IMR-90 (cell line): ENCODE measurements at regions not wholly inside any gene's neighbourhood (a gene's known extent, or its start where the extent isn't known, plus 50 kb on each side); places are given as distances from the start of the nearest gene placed in this dataset.
A peak's percentile ranks its signal among the peaks of the same experiment; 100 is the strongest.

Source experiments
- ATAC-seq: fragments of 200-7000 bp; cut with Tn5 transposase; 2 replicates; pipeline ENCODE4 v1.9.1; 2020; ENCODE audit warnings: low read depth, mild to moderate bottlenecking, moderate library complexity
- BruUV-seq: library from RNA; stranded (reverse); fragments of 400-500 nt; replicated peaks from 2 replicates; lab custom pipeline; 2021; lab: Mats Ljungman, UMichigan
- CTCF ChIA-PET: fragments of 300-600 bp; formaldehyde crosslinking; extraction: SDS; loops from one replicate; lab custom pipeline; 2021; ENCODE audit warnings: antibody characterized with exemption; lab: Yijun Ruan, JAX
- POLR2A ChIA-PET: fragments of 300-600 bp; sonication (Branson Sonifier 250); formaldehyde crosslinking; loops from one replicate; lab custom pipeline; 2022; ENCODE audit warnings: antibody characterized with exemption; ENCODE audit not compliant: unreplicated experiment; lab: Charles Lee
- DNase-seq: peaks from one replicate; pipeline ENCODE4 v3.0.0; 2013
- H2AFZ ChIP-seq: replicated peaks from 2 replicates; pipeline ENCODE3; 2013; ENCODE audit warnings: low read length, mild to moderate bottlenecking; ENCODE audit not compliant: poor library complexity
- H2AK5ac ChIP-seq: 2 replicates; pipeline ENCODE4 v1.6.1; 2013; ENCODE audit warnings: low read depth, low read length, inconsistent platforms
- H2AK9ac ChIP-seq: replicated peaks from 2 replicates; pipeline ENCODE3; 2013; ENCODE audit warnings: mild to moderate bottlenecking, low read depth, low read length, moderate library complexity; ENCODE audit not compliant: poor library complexity
- H2BK120ac ChIP-seq: 2 replicates; pipeline ENCODE4 v1.6.1; 2013; ENCODE audit warnings: low read depth, low read length, inconsistent platforms
- H2BK15ac ChIP-seq: 3 replicates; pipeline ENCODE4 v1.6.1; 2013; ENCODE audit warnings: low read depth, low read length, inconsistent platforms
- H2BK20ac ChIP-seq: 2 replicates; pipeline ENCODE4 v1.6.1; 2013; ENCODE audit warnings: low read depth, mild to moderate bottlenecking, inconsistent platforms, low read length, moderate library complexity
- H2BK5ac ChIP-seq: 2 replicates; pipeline ENCODE4 v1.6.1; 2013; ENCODE audit warnings: mild to moderate bottlenecking, low read depth, low read length, inconsistent platforms; ENCODE audit not compliant: poor library complexity, severe bottlenecking
- H3K14ac ChIP-seq: replicated peaks from 2 replicates; pipeline ENCODE4 v1.6.1; 2013; ENCODE audit warnings: low read depth, low read length, inconsistent platforms
- H3K18ac ChIP-seq: 2 replicates; pipeline ENCODE4 v1.6.1; 2013; ENCODE audit warnings: low read depth, low read length, control low read depth
- H3K23ac ChIP-seq: 2 replicates; pipeline ENCODE4 v1.6.1; 2013; ENCODE audit warnings: low read depth, low read length, inconsistent platforms
- H3K27ac ChIP-seq: 2 replicates; pipeline ENCODE4 v1.5.1; 2013; ENCODE audit warnings: mild to moderate bottlenecking, control low read depth, low read length; ENCODE audit not compliant: insufficient read depth
- H3K27me3 ChIP-seq: 2 replicates; pipeline ENCODE4 v1.6.1; 2013; ENCODE audit warnings: low read length; ENCODE audit not compliant: control insufficient read depth, insufficient read depth
- H3K36me3 ChIP-seq: 2 replicates; pipeline ENCODE4 v1.6.1; 2013; ENCODE audit warnings: low read length, mixed read lengths; ENCODE audit not compliant: control insufficient read depth, insufficient read depth
- H3K4ac ChIP-seq: 2 replicates; pipeline ENCODE4 v1.6.1; 2013; ENCODE audit warnings: low read depth, low read length, inconsistent platforms
- H3K4me1 ChIP-seq: 2 replicates; pipeline ENCODE4 v1.6.1; 2013; ENCODE audit warnings: low read length, mixed read lengths; ENCODE audit not compliant: control insufficient read depth, insufficient read depth
- H3K4me2 ChIP-seq: 2 replicates; pipeline ENCODE4 v1.6.1; 2013; ENCODE audit warnings: low read depth, mild to moderate bottlenecking, control low read depth, low read length, moderate library complexity
- H3K4me3 ChIP-seq: 2 replicates; pipeline ENCODE4 v1.5.1; 2013; ENCODE audit warnings: low read depth, mild to moderate bottlenecking, control low read depth, low read length, moderate library complexity; ENCODE audit not compliant: insufficient read depth
- H3K56ac ChIP-seq: 2 replicates; pipeline ENCODE4 v1.6.1; 2013; ENCODE audit warnings: low read length, inconsistent platforms; ENCODE audit not compliant: insufficient read depth; ENCODE audit errors: extremely low read depth
- H3K79me1 ChIP-seq, 2 experiments: 2 replicates each; pipeline ENCODE4 v1.6.1; 2013; ENCODE audit warnings: low read length in 2 of 2, inconsistent platforms in 1 of 2, low read depth in 1 of 2
- H3K9ac ChIP-seq: 2 replicates; pipeline ENCODE4 v1.6.1; 2013; ENCODE audit warnings: low read depth, low read length, control low read depth
- H3K9me1 ChIP-seq: 2 replicates; pipeline ENCODE4 v1.6.1; 2013; ENCODE audit warnings: low read length, inconsistent platforms; ENCODE audit not compliant: insufficient read depth
- H3K9me3 ChIP-seq: 2 replicates; pipeline ENCODE4 v1.6.1; 2013; ENCODE audit warnings: low read length; ENCODE audit not compliant: control insufficient read depth, insufficient read depth
- H4K20me1 ChIP-seq: 2 replicates; pipeline ENCODE4 v1.6.1; 2013; ENCODE audit warnings: low read length, inconsistent platforms; ENCODE audit not compliant: insufficient read depth
- H4K5ac ChIP-seq: 2 replicates; pipeline ENCODE4 v1.6.1; 2013; ENCODE audit warnings: mild to moderate bottlenecking, low read depth, low read length, control low read depth
- H4K8ac ChIP-seq, 2 experiments: 2 replicates each; pipeline ENCODE4 v1.6.1; 2013; ENCODE audit warnings: low read depth in 2 of 2, low read length in 2 of 2, control low read depth in 1 of 2, inconsistent platforms in 1 of 2
- H4K91ac ChIP-seq: 2 replicates; pipeline ENCODE4 v1.6.1; 2013; ENCODE audit warnings: low read depth, low read length, inconsistent platforms; ENCODE audit not compliant: insufficient read depth
- BHLHE40 ChIP-seq: fragments of 150-350 bp; IDR thresholded peaks from 2 replicates; pipeline ENCODE4 v1.6.1; 2016; ENCODE audit warnings: mild to moderate bottlenecking, low read depth, low read length
- CEBPB ChIP-seq: IDR thresholded peaks from 2 replicates; pipeline ENCODE4 v1.6.1; 2012; ENCODE audit warnings: low read depth, low read length, improper control_type of control experiment
- FOS ChIP-seq: fragments of 150-350 bp; IDR thresholded peaks from 2 replicates; pipeline ENCODE4 v1.6.1; 2016; ENCODE audit warnings: low read depth, low read length
- MAFK ChIP-seq: IDR thresholded peaks from 2 replicates; pipeline ENCODE4 v1.6.1; 2012; ENCODE audit warnings: low read depth, low read length, improper control_type of control experiment
- MAZ ChIP-seq: IDR thresholded peaks from 2 replicates; pipeline ENCODE4 v1.6.1; 2012; ENCODE audit warnings: low read depth, mild to moderate bottlenecking, low read length, improper control_type of control experiment, moderate library complexity, borderline replicate concordance
- NFE2L2 ChIP-seq: fragments of 150-350 bp; IDR thresholded peaks from 2 replicates; pipeline ENCODE4 v1.6.1; 2016; ENCODE audit warnings: low read depth, mild to moderate bottlenecking, low read length
- RAD21 ChIP-seq: IDR thresholded peaks from 2 replicates; pipeline ENCODE4 v1.6.1; 2012; ENCODE audit warnings: low read length, improper control_type of control experiment
- RCOR1 ChIP-seq: IDR thresholded peaks from 2 replicates; pipeline ENCODE4 v1.6.1; 2012; ENCODE audit warnings: mild to moderate bottlenecking, low read length, improper control_type of control experiment; ENCODE audit not compliant: insufficient replicate concordance
- SMC3 ChIP-seq: fragments of 150-350 bp; IDR thresholded peaks from 2 replicates; pipeline ENCODE4 v1.6.1; 2016; ENCODE audit warnings: low read depth, mild to moderate bottlenecking, antibody characterized with exemption, low read length, moderate library complexity
- WGBS, 2 experiments: methylation state at CpG; one replicate each; pipeline versions ENCODE4 v1.1.5 to v1.1.7; 2013; ENCODE audit warnings: missing lambda C conversion rate in 2 of 2; ENCODE audit not compliant: insufficient read length in 1 of 2; ENCODE audit errors: extremely low coverage in 2 of 2; 5-methylcytosine and 5-hydroxymethylcytosine counted together
- dilution Hi-C: fragments of 300-500 bp; cut with HindIII; formaldehyde crosslinking; loops from one replicate; pipeline ENCODE4 v1.14.3; 2018; ENCODE audit warnings: low sequenced_read_pairs; ENCODE audit not compliant: unreplicated experiment
- in situ Hi-C: fragments of 300-500 bp; cut with MboI; formaldehyde crosslinking; loops from 3 replicates; pipeline ENCODE4 v1.14.3; 2019; ENCODE audit warnings: low sequenced_read_pairs, inconsistent platforms, mixed read lengths
- intact Hi-C: fragments of 100-400 bp; cut with micrococcal nuclease; formaldehyde crosslinking; loops from 2 replicates; pipeline ENCODE4 v1.10.0; 2022
- TF ChIP-seq, protein P1 (sequence below): fragments of 150-350 bp; IDR thresholded peaks from 2 replicates; pipeline ENCODE4 v1.6.1; 2017; ENCODE audit warnings: mild to moderate bottlenecking, antibody characterized with exemption, low read length, low read depth
- TF ChIP-seq, protein P2 (sequence below): fragments of 150-350 bp; IDR thresholded peaks from 2 replicates; pipeline ENCODE4 v1.6.1; 2016; ENCODE audit warnings: low read depth, mild to moderate bottlenecking, low read length, moderate library complexity, borderline replicate concordance
- TF ChIP-seq, protein P3 (sequence below): conservative IDR thresholded peaks from 2 replicates; pipeline ENCODE4 v1.5.1; 2012; ENCODE audit warnings: mild to moderate bottlenecking, low read depth, low read length, improper control_type of control experiment

DNA sequence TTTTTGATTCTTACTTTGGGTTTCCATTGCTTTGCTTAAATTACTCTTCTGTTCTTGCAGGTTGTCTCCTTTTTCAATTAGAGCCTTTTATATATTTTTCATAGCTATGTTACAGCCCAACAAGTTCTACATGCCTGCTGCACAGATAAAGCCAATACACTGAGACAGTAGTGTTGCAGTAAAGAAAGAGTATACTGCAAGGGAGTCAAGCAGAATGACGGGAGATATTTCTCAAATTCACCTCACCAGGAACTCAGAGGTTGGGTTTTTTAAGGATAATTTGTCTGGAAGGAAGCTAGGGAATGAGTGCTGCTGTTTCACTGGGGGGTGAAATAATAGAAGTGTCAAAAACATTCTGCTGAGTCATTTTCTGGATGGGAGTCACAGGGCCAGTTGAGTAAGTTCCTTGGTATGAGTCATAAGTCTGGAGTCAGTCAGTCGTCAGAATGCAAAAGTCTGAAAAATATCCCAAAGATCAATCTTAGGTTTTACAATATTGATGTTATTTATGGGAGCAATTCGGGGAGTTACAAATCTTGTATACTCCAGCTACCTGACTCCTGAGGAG lies 193.0 kb upstream of the RGPD4 start:
- Histone ChIP-seq H3K4ac (peak overlapping the region; percentile 37; the same call in 1 of the 2 replicates), H3K36me3 (no peaks in the 10 kb centered on the region), H2BK20ac (no peak overlapping the region), H3K4me1 (peaks cover 3% of the 10 kb centered on the region; the same call in 1 of the 2 replicates), H3K27me3 (no peaks in the 10 kb centered on the region), H3K79me1 (no peaks in the 10 kb centered on the region), H3K27ac (no peak overlapping the region), H3K18ac (peak overlapping the region; percentile 57; the same call in 1 of the 2 replicates), H3K4me3 (no peak overlapping the region), H2BK15ac (no peak overlapping the region), H3K14ac (no peak overlapping the region), H4K20me1 (no peaks in the 10 kb centered on the region), H4K8ac (peak overlapping the region in 1 of 2 experiments; percentile 47; a peak in 1 of 4 replicates), H3K4me2 (no peak overlapping the region), H2AK9ac (no peak overlapping the region), H2AK5ac (no peak overlapping the region), H3K9me1 (no peaks in the 10 kb centered on the region), H2BK5ac (peak overlapping the region; percentile 93), H3K56ac (no peak overlapping the region), H3K9me3 (peaks cover 2% of the 10 kb centered on the region; the same call in 1 of the 2 replicates), H2AFZ (no peak overlapping the region), H2BK120ac (peak overlapping the region; percentile 53; the same call in 1 of the 2 replicates), H4K91ac (no peak overlapping the region), H3K9ac (no peak overlapping the region), H4K5ac (no peak overlapping the region), H3K23ac (no peak overlapping the region)
- in situ Hi-C loops: no loop called here
- intact Hi-C loops: no loop called here
- no TSS peak for BruUV-seq
- no CpG with 5 or more reads among the region's 3 CpGs for WGBS, 2 experiments
- ChIA-PET CTCF (no interaction called here), POLR2A (no interaction called here)
- TF ChIP-seq MAFK (peak; percentile 77), MAZ (no peak), SMC3 (no peak), NFE2L2 (peak; percentile 97), FOS (peak; percentile 96), CEBPB (peak; percentile 82), BHLHE40 (no peak), RCOR1 (no peak), RAD21 (no peak)
- TF ChIP-seq, protein P1, sequence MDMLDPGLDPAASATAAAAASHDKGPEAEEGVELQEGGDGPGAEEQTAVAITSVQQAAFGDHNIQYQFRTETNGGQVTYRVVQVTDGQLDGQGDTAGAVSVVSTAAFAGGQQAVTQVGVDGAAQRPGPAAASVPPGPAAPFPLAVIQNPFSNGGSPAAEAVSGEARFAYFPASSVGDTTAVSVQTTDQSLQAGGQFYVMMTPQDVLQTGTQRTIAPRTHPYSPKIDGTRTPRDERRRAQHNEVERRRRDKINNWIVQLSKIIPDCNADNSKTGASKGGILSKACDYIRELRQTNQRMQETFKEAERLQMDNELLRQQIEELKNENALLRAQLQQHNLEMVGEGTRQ: peak; percentile 46; the same call in 1 of the 2 replicates
- TF ChIP-seq, protein P2, sequence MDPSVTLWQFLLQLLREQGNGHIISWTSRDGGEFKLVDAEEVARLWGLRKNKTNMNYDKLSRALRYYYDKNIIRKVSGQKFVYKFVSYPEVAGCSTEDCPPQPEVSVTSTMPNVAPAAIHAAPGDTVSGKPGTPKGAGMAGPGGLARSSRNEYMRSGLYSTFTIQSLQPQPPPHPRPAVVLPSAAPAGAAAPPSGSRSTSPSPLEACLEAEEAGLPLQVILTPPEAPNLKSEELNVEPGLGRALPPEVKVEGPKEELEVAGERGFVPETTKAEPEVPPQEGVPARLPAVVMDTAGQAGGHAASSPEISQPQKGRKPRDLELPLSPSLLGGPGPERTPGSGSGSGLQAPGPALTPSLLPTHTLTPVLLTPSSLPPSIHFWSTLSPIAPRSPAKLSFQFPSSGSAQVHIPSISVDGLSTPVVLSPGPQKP: no peak
- TF ChIP-seq, protein P3, sequence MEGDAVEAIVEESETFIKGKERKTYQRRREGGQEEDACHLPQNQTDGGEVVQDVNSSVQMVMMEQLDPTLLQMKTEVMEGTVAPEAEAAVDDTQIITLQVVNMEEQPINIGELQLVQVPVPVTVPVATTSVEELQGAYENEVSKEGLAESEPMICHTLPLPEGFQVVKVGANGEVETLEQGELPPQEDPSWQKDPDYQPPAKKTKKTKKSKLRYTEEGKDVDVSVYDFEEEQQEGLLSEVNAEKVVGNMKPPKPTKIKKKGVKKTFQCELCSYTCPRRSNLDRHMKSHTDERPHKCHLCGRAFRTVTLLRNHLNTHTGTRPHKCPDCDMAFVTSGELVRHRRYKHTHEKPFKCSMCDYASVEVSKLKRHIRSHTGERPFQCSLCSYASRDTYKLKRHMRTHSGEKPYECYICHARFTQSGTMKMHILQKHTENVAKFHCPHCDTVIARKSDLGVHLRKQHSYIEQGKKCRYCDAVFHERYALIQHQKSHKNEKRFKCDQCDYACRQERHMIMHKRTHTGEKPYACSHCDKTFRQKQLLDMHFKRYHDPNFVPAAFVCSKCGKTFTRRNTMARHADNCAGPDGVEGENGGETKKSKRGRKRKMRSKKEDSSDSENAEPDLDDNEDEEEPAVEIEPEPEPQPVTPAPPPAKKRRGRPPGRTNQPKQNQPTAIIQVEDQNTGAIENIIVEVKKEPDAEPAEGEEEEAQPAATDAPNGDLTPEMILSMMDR: no peak
- peak; percentile 85 for DNase-seq
- dilution Hi-C loops: no loop called here
- ATAC-seq: no peak
